Nephron progenitor cell (in vitro differentiated cells): ENCODE measurements at regions not wholly inside any gene's neighbourhood (a gene's known extent, or its start where the extent isn't known, plus 50 kb on each side); places are given as distances from the start of the nearest gene placed in this dataset.

ENCODE experiments used
- DNase-seq: peaks from one replicate; pipeline ENCODE4 v3.0.0; 2021
- H3K27ac Mint-ChIP-seq: 2 replicates; pipeline ENCODE4 v1.8.0; 2021; ENCODE audit warnings: mild to moderate bottlenecking, moderate library complexity, mixed read lengths
- H3K27me3 Mint-ChIP-seq: 2 replicates; pipeline ENCODE4 v1.8.0; 2021; ENCODE audit warnings: mild to moderate bottlenecking, low read depth, mixed read lengths; ENCODE audit not compliant: poor library complexity
- H3K36me3 Mint-ChIP-seq: 2 replicates; pipeline ENCODE4 v1.8.0; 2021; ENCODE audit warnings: low read depth, mixed read lengths
- H3K4me1 Mint-ChIP-seq: 2 replicates; pipeline ENCODE4 v1.8.0; 2021; ENCODE audit warnings: mixed read lengths
- H3K4me3 Mint-ChIP-seq: 2 replicates; pipeline ENCODE4 v1.8.0; 2021; ENCODE audit warnings: mild to moderate bottlenecking, moderate library complexity, mixed read lengths
- H3K9me3 Mint-ChIP-seq: 2 replicates; pipeline ENCODE4 v1.8.0; 2021; ENCODE audit warnings: mild to moderate bottlenecking, moderate library complexity, mixed read lengths
- CTCF ChIP-seq: fragments of 200-600 bp; sonication (generic); IDR thresholded peaks from 2 replicates; pipeline ENCODE4 v1.5.0; 2021; ENCODE audit warnings: antibody characterized with exemption

- no peaks in the 10 kb centered on the region for H3K9me3 Mint-ChIP-seq
- TF ChIP-seq CTCF: no peak
- no peak for DNase-seq
Measured at GRCh38 chr2:22995576-22995975, 389.4 kb upstream of the KLHL29 start.

GRCh38 chr2:22996911-22997310, 388.1 kb upstream of the KLHL29 start:
- no peaks in the 10 kb centered on the region for H3K4me1 Mint-ChIP-seq
- no peak for DNase-seq
- peaks cover 4% of the 10 kb centered on the region for H3K27me3 Mint-ChIP-seq
- H3K9me3 Mint-ChIP-seq: no peaks in the 10 kb centered on the region
- TF ChIP-seq CTCF: no peak
- H3K36me3 Mint-ChIP-seq: no peaks in the 10 kb centered on the region
- H3K4me3 Mint-ChIP-seq: no peak overlapping the region
- H3K27ac Mint-ChIP-seq: no peak overlapping the region

More at GRCh38 chr2:22995576-22995975, 389.4 kb upstream of the KLHL29 start:
- no peak overlapping the region for H3K4me3 Mint-ChIP-seq
- no peak overlapping the region for H3K27ac Mint-ChIP-seq
- H3K27me3 Mint-ChIP-seq: peaks cover 4% of the 10 kb centered on the region
- no peaks in the 10 kb centered on the region for H3K4me1 Mint-ChIP-seq
- H3K36me3 Mint-ChIP-seq: no peaks in the 10 kb centered on the region

- Mint-ChIP-seq H3K36me3 (no peaks in the 10 kb centered on the region), H3K4me3 (no peak overlapping the region), H3K27me3 (peaks cover 4% of the 10 kb centered on the region), H3K27ac (no peak overlapping the region), H3K4me1 (no peaks in the 10 kb centered on the region), H3K9me3 (no peaks in the 10 kb centered on the region)
- TF ChIP-seq CTCF: no peak
- DNase-seq: no peak
Measured at GRCh38 chr2:22998359-22998758, 386.6 kb upstream of the KLHL29 start.

GRCh38 chr2:22999951-23000350, 385.0 kb upstream of the KLHL29 start:
- no peaks in the 10 kb centered on the region for H3K9me3 Mint-ChIP-seq
- no peak overlapping the region for H3K27ac Mint-ChIP-seq
- no peaks in the 10 kb centered on the region for H3K36me3 Mint-ChIP-seq
- H3K27me3 Mint-ChIP-seq: peaks cover 5% of the 10 kb centered on the region
- no peak overlapping the region for H3K4me3 Mint-ChIP-seq
- no peak for DNase-seq
- no peaks in the 10 kb centered on the region for H3K4me1 Mint-ChIP-seq
- TF ChIP-seq CTCF: no peak

GRCh38 chr2:23002234-23002633, 382.7 kb upstream of the KLHL29 start:
- no peak for TF ChIP-seq CTCF
- no peak for DNase-seq
- H3K4me1 Mint-ChIP-seq: no peaks in the 10 kb centered on the region
- no peak overlapping the region for H3K27ac Mint-ChIP-seq
- H3K4me3 Mint-ChIP-seq: no peak overlapping the region
- H3K9me3 Mint-ChIP-seq: no peaks in the 10 kb centered on the region
- peaks cover 8% of the 10 kb centered on the region for H3K27me3 Mint-ChIP-seq
- no peaks in the 10 kb centered on the region for H3K36me3 Mint-ChIP-seq

GRCh38 chr2:23005469-23005868, 379.5 kb upstream of the KLHL29 start:
- TF ChIP-seq CTCF: no peak
- DNase-seq: no peak
- H3K9me3 Mint-ChIP-seq: no peaks in the 10 kb centered on the region
- no peak overlapping the region for H3K4me3 Mint-ChIP-seq
- H3K36me3 Mint-ChIP-seq: no peaks in the 10 kb centered on the region
- no peak overlapping the region for H3K27ac Mint-ChIP-seq
- no peaks in the 10 kb centered on the region for H3K4me1 Mint-ChIP-seq
- peaks cover 4% of the 10 kb centered on the region for H3K27me3 Mint-ChIP-seq
